MM.1S (cell line): ENCODE measurements at regions not wholly inside any gene's neighbourhood (a gene's known extent, or its start where the extent isn't known, plus 50 kb on each side); places are given as distances from the start of the nearest gene placed in this dataset.

Experiments
- DNase-seq: peaks from one replicate; pipeline ENCODE4 v3.0.0-alpha.2; 2015
- H2AFZ ChIP-seq: fragments of 300-600 bp; sonication (generic); 2 replicates; pipeline ENCODE4 v1.6.0; 2016; ENCODE audit warnings: antibody characterized with exemption, low read length
- H3F3A ChIP-seq: fragments of 300-600 bp; sonication (generic); 2 replicates; pipeline ENCODE4 v1.6.1; 2016; ENCODE audit warnings: mild to moderate bottlenecking, antibody characterized with exemption, low read length, moderate library complexity, mixed read lengths; ENCODE audit not compliant: insufficient read depth
- H3K27ac ChIP-seq: fragments of 300-600 bp; sonication (generic); 2 replicates; pipeline ENCODE4 v1.5.1; 2016; ENCODE audit warnings: mild to moderate bottlenecking, low read length
- H3K27me3 ChIP-seq: fragments of 300-600 bp; sonication (generic); replicated peaks from 2 replicates; pipeline ENCODE4 v1.6.0; 2016; ENCODE audit warnings: low read length; ENCODE audit not compliant: insufficient read depth
- H3K36me3 ChIP-seq: fragments of 300-600 bp; sonication (generic); replicated peaks from 2 replicates; pipeline ENCODE4 v1.6.1; 2016; ENCODE audit warnings: mild to moderate bottlenecking, low read length, mixed read lengths; ENCODE audit not compliant: insufficient read depth
- H3K4me1 ChIP-seq: fragments of 300-600 bp; sonication (generic); 2 replicates; pipeline ENCODE4 v1.6.1; 2016; ENCODE audit warnings: low read length, mixed read lengths
- H3K4me2 ChIP-seq: fragments of 300-600 bp; sonication (generic); 2 replicates; pipeline ENCODE4 v1.6.0; 2016; ENCODE audit warnings: low read depth, low read length
- H3K4me3 ChIP-seq: fragments of 300-600 bp; sonication (generic); 2 replicates; pipeline ENCODE4 v1.5.1; 2016; ENCODE audit warnings: low read length, mixed read lengths
- H3K79me2 ChIP-seq: fragments of 300-600 bp; sonication (generic); 2 replicates; pipeline ENCODE4 v1.6.1; 2016; ENCODE audit warnings: mixed run types, low read length, mixed read lengths
- H3K9ac ChIP-seq: fragments of 300-600 bp; sonication (generic); 2 replicates; pipeline ENCODE4 v1.6.1; 2016; ENCODE audit warnings: low read length, mixed read lengths
- H3K9me2 ChIP-seq: fragments of 300-600 bp; sonication (generic); replicated peaks from 2 replicates; pipeline ENCODE4 v1.6.1; 2016; ENCODE audit warnings: mild to moderate bottlenecking, low read length, mixed read lengths; ENCODE audit not compliant: insufficient read depth
- H3K9me3 ChIP-seq: fragments of 300-600 bp; sonication (generic); replicated peaks from 2 replicates; pipeline ENCODE4 v1.6.1; 2016; ENCODE audit warnings: mild to moderate bottlenecking, low read length, mixed read lengths; ENCODE audit not compliant: insufficient read depth
- H4K20me1 ChIP-seq: fragments of 300-600 bp; sonication (generic); 2 replicates; pipeline ENCODE4 v1.6.1; 2016; ENCODE audit warnings: mild to moderate bottlenecking, low read length, moderate library complexity, mixed read lengths; ENCODE audit not compliant: insufficient read depth
- CTCF ChIP-seq: fragments of 300-600 bp; sonication (generic); IDR thresholded peaks from 2 replicates; pipeline ENCODE4 v1.5.1; 2016; ENCODE audit warnings: antibody characterized with exemption, low read length, mixed read lengths
- EZH2 ChIP-seq: fragments of 300-600 bp; sonication (generic); optimal IDR thresholded peaks from 2 replicates; pipeline ENCODE3; 2017; ENCODE audit warnings: low read depth, mild to moderate bottlenecking, antibody characterized with exemption, low read length, mixed read lengths
- EZH2phosphoT487 ChIP-seq: fragments of 300-600 bp; sonication (generic); IDR thresholded peaks from 2 replicates; pipeline ENCODE4 v1.6.1; 2018; ENCODE audit warnings: antibody characterized with exemption, low read length

- Histone ChIP-seq H3K9ac (no peak overlapping the region), H3K4me2 (no peak overlapping the region), H3K27me3 (no peaks in the 10 kb centered on the region), H3K4me1 (peaks cover 9% of the 10 kb centered on the region), H3K9me2 (no peaks in the 10 kb centered on the region), H4K20me1 (no peaks in the 10 kb centered on the region), H3K9me3 (no peaks in the 10 kb centered on the region), H3F3A (no peaks in the 10 kb centered on the region), H3K27ac (no peak overlapping the region), H3K79me2 (no peaks in the 10 kb centered on the region), H3K4me3 (no peak overlapping the region), H2AFZ (no peak overlapping the region), H3K36me3 (no peaks in the 10 kb centered on the region)
- TF ChIP-seq EZH2phosphoT487 (no peak), EZH2 (no peak), CTCF (no peak)
- peak; percentile 76 for DNase-seq
Observed at GRCh38 chr2:12005886-12006681, 259.7 kb downstream of the LPIN1 start.

GRCh38 chr2:12006850-12007249 is 260.4 kb downstream of the LPIN1 start:
- H3K4me1 ChIP-seq = peaks cover 9% of the 10 kb centered on the region
- no peaks in the 10 kb centered on the region for H3K9me3 ChIP-seq
- no peak overlapping the region for H3K9ac ChIP-seq
- no peaks in the 10 kb centered on the region for H3K36me3 ChIP-seq
- no peak overlapping the region for H3K27ac ChIP-seq
- no peaks in the 10 kb centered on the region for H3F3A ChIP-seq
- H2AFZ ChIP-seq = no peak overlapping the region
- no peaks in the 10 kb centered on the region for H3K9me2 ChIP-seq
- no peaks in the 10 kb centered on the region for H3K79me2 ChIP-seq
- no peak overlapping the region for H3K4me3 ChIP-seq
- TF ChIP-seq EZH2 (no peak), EZH2phosphoT487 (no peak), CTCF (no peak)
- H3K4me2 ChIP-seq = no peak overlapping the region
- no peaks in the 10 kb centered on the region for H4K20me1 ChIP-seq
- H3K27me3 ChIP-seq = no peaks in the 10 kb centered on the region
- no peak for DNase-seq

GRCh38 chr2:12007282-12007681 is 260.9 kb downstream of the LPIN1 start:
- Histone ChIP-seq H3K79me2 (no peaks in the 10 kb centered on the region), H3K27ac (no peak overlapping the region), H3K9ac (no peak overlapping the region), H3K9me2 (no peaks in the 10 kb centered on the region), H2AFZ (no peak overlapping the region), H3K9me3 (no peaks in the 10 kb centered on the region), H3K4me1 (peaks cover 9% of the 10 kb centered on the region), H3F3A (no peaks in the 10 kb centered on the region), H3K36me3 (no peaks in the 10 kb centered on the region), H3K4me3 (no peak overlapping the region), H3K4me2 (no peak overlapping the region), H4K20me1 (no peaks in the 10 kb centered on the region), H3K27me3 (no peaks in the 10 kb centered on the region)
- no peak for DNase-seq
- no peak for TF ChIP-seq EZH2phosphoT487
- no peak for TF ChIP-seq CTCF
- TF ChIP-seq EZH2 = no peak
